ENCODE measurements at regions not wholly inside any gene's neighbourhood (a gene's known extent, or its start where the extent isn't known, plus 50 kb on each side); places are given as distances from the start of the nearest gene placed in this dataset.
"Not testable (repeated sequence)": the region's sequence is repeated elsewhere in the genome, so short reads cannot be mapped to it uniquely, and the experiment has no call there.

GRCh38 chr6:112883095-112883494 lies 536.0 kb downstream of the RFPL4B start:
- no peak for TF ChIP-seq CTCF (IDR thresholded peaks at IDR 0.05; ENCODE audit: insufficient read depth, low read length)
- no peak for TF ChIP-seq GABPA (IDR thresholded peaks at IDR 0.05; ENCODE audit: low read depth)
- TF ChIP-seq POLR2AphosphoS5 (IDR thresholded peaks at IDR 0.05; ENCODE audit: low read depth) = no peak
- TF ChIP-seq, protein P1, sequence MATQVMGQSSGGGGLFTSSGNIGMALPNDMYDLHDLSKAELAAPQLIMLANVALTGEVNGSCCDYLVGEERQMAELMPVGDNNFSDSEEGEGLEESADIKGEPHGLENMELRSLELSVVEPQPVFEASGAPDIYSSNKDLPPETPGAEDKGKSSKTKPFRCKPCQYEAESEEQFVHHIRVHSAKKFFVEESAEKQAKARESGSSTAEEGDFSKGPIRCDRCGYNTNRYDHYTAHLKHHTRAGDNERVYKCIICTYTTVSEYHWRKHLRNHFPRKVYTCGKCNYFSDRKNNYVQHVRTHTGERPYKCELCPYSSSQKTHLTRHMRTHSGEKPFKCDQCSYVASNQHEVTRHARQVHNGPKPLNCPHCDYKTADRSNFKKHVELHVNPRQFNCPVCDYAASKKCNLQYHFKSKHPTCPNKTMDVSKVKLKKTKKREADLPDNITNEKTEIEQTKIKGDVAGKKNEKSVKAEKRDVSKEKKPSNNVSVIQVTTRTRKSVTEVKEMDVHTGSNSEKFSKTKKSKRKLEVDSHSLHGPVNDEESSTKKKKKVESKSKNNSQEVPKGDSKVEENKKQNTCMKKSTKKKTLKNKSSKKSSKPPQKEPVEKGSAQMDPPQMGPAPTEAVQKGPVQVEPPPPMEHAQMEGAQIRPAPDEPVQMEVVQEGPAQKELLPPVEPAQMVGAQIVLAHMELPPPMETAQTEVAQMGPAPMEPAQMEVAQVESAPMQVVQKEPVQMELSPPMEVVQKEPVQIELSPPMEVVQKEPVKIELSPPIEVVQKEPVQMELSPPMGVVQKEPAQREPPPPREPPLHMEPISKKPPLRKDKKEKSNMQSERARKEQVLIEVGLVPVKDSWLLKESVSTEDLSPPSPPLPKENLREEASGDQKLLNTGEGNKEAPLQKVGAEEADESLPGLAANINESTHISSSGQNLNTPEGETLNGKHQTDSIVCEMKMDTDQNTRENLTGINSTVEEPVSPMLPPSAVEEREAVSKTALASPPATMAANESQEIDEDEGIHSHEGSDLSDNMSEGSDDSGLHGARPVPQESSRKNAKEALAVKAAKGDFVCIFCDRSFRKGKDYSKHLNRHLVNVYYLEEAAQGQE (IDR thresholded peaks at IDR 0.05; ENCODE audit: insufficient replicate concordance, low read depth) = no peak
- TF ChIP-seq SPI1 (IDR thresholded peaks at IDR 0.05; ENCODE audit: borderline replicate concordance, low read depth) = no peak
- DNase-seq (ENCODE audit: low read depth in 1 of 2, low spot score in 1 of 2) = no peak
- Histone ChIP-seq H3K27me3 (ENCODE audit: insufficient read depth, poor library complexity, severe bottlenecking) (no peaks in the 10 kb centered on the region), H3K4me3 (replicated peaks; ENCODE audit: insufficient read depth, low read length) (no peak overlapping the region), H3K27ac (replicated peaks) (no peak overlapping the region)

DNA sequence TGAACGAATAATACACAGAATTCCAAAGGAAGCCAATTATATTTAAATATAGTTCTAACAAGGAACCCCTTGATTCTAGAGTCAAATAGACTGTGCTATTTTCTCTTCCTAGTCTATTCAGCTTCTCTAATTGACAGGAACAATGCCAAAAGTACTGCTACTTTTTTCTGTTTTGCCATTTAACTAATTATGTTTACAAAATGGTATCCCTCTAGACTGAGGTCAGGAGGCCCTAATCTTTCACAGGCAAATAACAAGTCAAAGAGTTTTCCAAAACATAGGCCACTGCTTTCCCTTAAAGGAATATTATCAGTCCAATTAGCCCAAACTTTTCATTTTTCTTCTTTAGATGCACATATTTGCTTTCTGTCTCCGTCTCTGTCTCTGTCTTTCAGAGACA lies 539.3 kb downstream of the RFPL4B start:
- Histone ChIP-seq H3K4me3 (replicated peaks; ENCODE audit: insufficient read depth, low read length) (no peak overlapping the region), H3K27ac (replicated peaks) (no peak overlapping the region), H3K27me3 (ENCODE audit: insufficient read depth, poor library complexity, severe bottlenecking) (no peaks in the 10 kb centered on the region)
- no peak for TF ChIP-seq SPI1 (IDR thresholded peaks at IDR 0.05; ENCODE audit: borderline replicate concordance, low read depth)
- TF ChIP-seq POLR2AphosphoS5 (IDR thresholded peaks at IDR 0.05; ENCODE audit: low read depth) = no peak
- TF ChIP-seq, protein P1 (IDR thresholded peaks at IDR 0.05; ENCODE audit: insufficient replicate concordance, low read depth) = no peak
- TF ChIP-seq CTCF (IDR thresholded peaks at IDR 0.05; ENCODE audit: insufficient read depth, low read length) = no peak
- TF ChIP-seq GABPA (IDR thresholded peaks at IDR 0.05; ENCODE audit: low read depth) = no peak
- no peak for DNase-seq (ENCODE audit: low read depth in 1 of 2, low spot score in 1 of 2)

GRCh38 chr6:112887424-112887823 lies 540.3 kb downstream of the RFPL4B start:
- H3K27ac ChIP-seq (replicated peaks); H3K27me3 ChIP-seq (ENCODE audit: insufficient read depth, poor library complexity, severe bottlenecking); H3K4me3 ChIP-seq (replicated peaks; ENCODE audit: insufficient read depth, low read length); DNase-seq (ENCODE audit: low read depth in 1 of 2, low spot score in 1 of 2): not testable (repeated sequence)

- TF ChIP-seq, protein P1 (IDR thresholded peaks at IDR 0.05; ENCODE audit: insufficient replicate concordance, low read depth) = no peak
- TF ChIP-seq CTCF (IDR thresholded peaks at IDR 0.05; ENCODE audit: insufficient read depth, low read length) (no peak), GABPA (IDR thresholded peaks at IDR 0.05; ENCODE audit: low read depth) (no peak), SPI1 (IDR thresholded peaks at IDR 0.05; ENCODE audit: borderline replicate concordance, low read depth) (no peak), POLR2AphosphoS5 (IDR thresholded peaks at IDR 0.05; ENCODE audit: low read depth) (no peak)
- DNase-seq (ENCODE audit: low read depth in 1 of 2, low spot score in 1 of 2) = no peak
- Histone ChIP-seq H3K27me3 (ENCODE audit: insufficient read depth, poor library complexity, severe bottlenecking) (no peaks in the 10 kb centered on the region), H3K4me3 (replicated peaks; ENCODE audit: insufficient read depth, low read length) (no peak overlapping the region), H3K27ac (replicated peaks) (no peak overlapping the region)
Measured at GRCh38 chr6:112899541-112899940, 552.4 kb downstream of the RFPL4B start.
